ENCODE measurements at regions not wholly inside any gene's neighbourhood (a gene's known extent, or its start where the extent isn't known, plus 50 kb on each side); places are given as distances from the start of the nearest gene placed in this dataset.

- H3K36me3 ChIP-seq, result no peaks in the 10 kb centered on the region
- H3K27me3 ChIP-seq, result no peaks in the 10 kb centered on the region
- TF ChIP-seq CTCF (IDR thresholded peaks at IDR 0.05), result no peak
- intact Hi-C loops (cut with DNase I), result no loop called here
- H3K9me3 ChIP-seq, result no peaks in the 10 kb centered on the region
- H3K4me3 ChIP-seq, result no peak overlapping the region
- H3K27ac ChIP-seq, result no peak overlapping the region
- DNase-seq (ENCODE audit: low spot score in 2 of 2), result no peak
- no peaks in the 10 kb centered on the region for H3K4me1 ChIP-seq
These were observed 144.6 kb downstream of the ATP23 start for GRCh38 chr12:58086006-58086405.

- DNase-seq (ENCODE audit: low spot score in 2 of 2), result no peak
- Histone ChIP-seq H3K36me3 (no peaks in the 10 kb centered on the region), H3K27me3 (no peaks in the 10 kb centered on the region), H3K9me3 (no peaks in the 10 kb centered on the region), H3K4me3 (no peak overlapping the region), H3K4me1 (no peaks in the 10 kb centered on the region), H3K27ac (no peak overlapping the region)
- no peak for TF ChIP-seq CTCF (IDR thresholded peaks at IDR 0.05)
- intact Hi-C loops (cut with DNase I), result no loop called here
These were observed 145.6 kb downstream of the ATP23 start for GRCh38 chr12:58086930-58087329.

- no peaks in the 10 kb centered on the region for H3K27me3 ChIP-seq
- TF ChIP-seq CTCF (IDR thresholded peaks at IDR 0.05), result no peak
- no peak overlapping the region for H3K27ac ChIP-seq
- no peaks in the 10 kb centered on the region for H3K9me3 ChIP-seq
- no peaks in the 10 kb centered on the region for H3K36me3 ChIP-seq
- DNase-seq (ENCODE audit: low spot score in 2 of 2), result no peak
- H3K4me3 ChIP-seq, result no peak overlapping the region
- intact Hi-C loops (cut with DNase I), result no loop called here
- no peaks in the 10 kb centered on the region for H3K4me1 ChIP-seq
These were observed 146.2 kb downstream of the ATP23 start for GRCh38 chr12:58087423-58088127.

- H3K27ac ChIP-seq, result no peak overlapping the region
- intact Hi-C loops (cut with DNase I), result no loop called here
- no peaks in the 10 kb centered on the region for H3K27me3 ChIP-seq
- no peak for TF ChIP-seq CTCF (IDR thresholded peaks at IDR 0.05)
- no peak overlapping the region for H3K4me3 ChIP-seq
- H3K36me3 ChIP-seq, result no peaks in the 10 kb centered on the region
- no peaks in the 10 kb centered on the region for H3K9me3 ChIP-seq
- DNase-seq (ENCODE audit: low spot score in 2 of 2), result no peak
- H3K4me1 ChIP-seq, result no peaks in the 10 kb centered on the region
These were observed 148.2 kb downstream of the ATP23 start for GRCh38 chr12:58089588-58089987.

GRCh38 chr12:58090685-58091084 is 149.3 kb downstream of the ATP23 start:
- no peaks in the 10 kb centered on the region for H3K36me3 ChIP-seq
- no peak overlapping the region for H3K4me3 ChIP-seq

More at GRCh38 chr12:58090685-58091084, 149.3 kb downstream of the ATP23 start:
- DNase-seq (ENCODE audit: low spot score in 2 of 2), result no peak
- Histone ChIP-seq H3K27ac (no peak overlapping the region), H3K27me3 (no peaks in the 10 kb centered on the region), H3K4me1 (no peaks in the 10 kb centered on the region), H3K9me3 (no peaks in the 10 kb centered on the region)
- no peak for TF ChIP-seq CTCF (IDR thresholded peaks at IDR 0.05)
- intact Hi-C loops (cut with DNase I), result no loop called here
